Astrocyte of the cerebellum (primary cell): ENCODE measurements at regions not wholly inside any gene's neighbourhood (a gene's known extent, or its start where the extent isn't known, plus 50 kb on each side); places are given as distances from the start of the nearest gene placed in this dataset.

Experiments
- DNase-seq: peaks from one replicate; pipeline ENCODE4 v3.0.0-alpha.2; 2011; ENCODE audit warnings: low read depth
- H3K4me3 ChIP-seq: 2 replicates; pipeline ENCODE4 v1.5.1; 2011; ENCODE audit warnings: mild to moderate bottlenecking, low read depth, low read length, moderate library complexity
- CTCF ChIP-seq: IDR thresholded peaks from 2 replicates; pipeline ENCODE4 v1.5.1; 2012; ENCODE audit warnings: low read length, low read depth, moderate library complexity, mild to moderate bottlenecking; ENCODE audit errors: missing control alignments
- in situ Hi-C: cut with HindIII; loops from 2 replicates; pipeline ENCODE4 v1.10.0; 2017; ENCODE audit warnings: low sequenced_read_pairs

- in situ Hi-C loops: no loop called here
- H3K4me3 ChIP-seq: no peak overlapping the region
- peak; percentile 61 for TF ChIP-seq CTCF
- peak; percentile 52 for DNase-seq
Measured at GRCh38 chr4:112938461-112939058, 110.9 kb upstream of the ANK2 start.

GRCh38 chr4:112939901-112940300 lies 109.6 kb upstream of the ANK2 start:
- H3K4me3 ChIP-seq: no peak overlapping the region
- in situ Hi-C loops: loop anchor here (5.0 kb wide), 1 partner anchor 93 kb away; no protein-coding TSS in a partner anchor
- no peak for DNase-seq
- TF ChIP-seq CTCF: no peak

GRCh38 chr4:112940336-112940735 lies 109.1 kb upstream of the ANK2 start:
- H3K4me3 ChIP-seq: no peak overlapping the region
- DNase-seq: no peak
- no peak for TF ChIP-seq CTCF
- in situ Hi-C loops: loop anchor here (5.0 kb wide), 1 partner anchor 93 kb away; no protein-coding TSS in a partner anchor

- H3K4me3 ChIP-seq: no peak overlapping the region
- in situ Hi-C loops: loop anchor here (5.0 kb wide), 1 partner anchor 95 kb away; no protein-coding TSS in a partner anchor
Measured at GRCh38 chr4:112942077-112942476, 107.4 kb upstream of the ANK2 start.

GRCh38 chr4:112942997-112943396 lies 106.5 kb upstream of the ANK2 start:
- in situ Hi-C loops: loop anchor here (5.0 kb wide), 1 partner anchor 96 kb away; no protein-coding TSS in a partner anchor
- no peak for TF ChIP-seq CTCF
- no peak for DNase-seq
- no peak overlapping the region for H3K4me3 ChIP-seq

More at GRCh38 chr4:112942077-112942476, 107.4 kb upstream of the ANK2 start:
- no peak for DNase-seq
- no peak for TF ChIP-seq CTCF

GRCh38 chr4:112944006-112944405 lies 105.4 kb upstream of the ANK2 start:
- H3K4me3 ChIP-seq: no peak overlapping the region
- in situ Hi-C loops: loop anchor here (5.0 kb wide), 1 partner anchor 97 kb away; no protein-coding TSS in a partner anchor
- TF ChIP-seq CTCF: no peak
- no peak for DNase-seq
